Lung (tissue), 11 donors: ENCODE measurements at regions not wholly inside any gene's neighbourhood (a gene's known extent, or its start where the extent isn't known, plus 50 kb on each side); places are given as distances from the start of the nearest gene placed in this dataset.
A peak's percentile ranks its signal among the peaks of the same experiment; 100 is the strongest.

Experiments
- ATAC-seq: fragments of 200-7000 bp; cut with Tn5 transposase; one replicate; pipeline ENCODE4 v1.9.1; 2020; ENCODE audit warnings: moderate number of reproducible peaks; ENCODE audit not compliant: insufficient read depth, low FRiP score
- DNase-seq, 3 donors: peaks; one replicate each; pipeline ENCODE4 v3.0.0-alpha.2; 2013 to 2017
- H3K27ac ChIP-seq, 2 donors: one replicate each; pipeline ENCODE4 v1.5.1; 2013; ENCODE audit warnings: mild to moderate bottlenecking in 2 of 2, moderate library complexity in 2 of 2, control low read depth in 1 of 2, inconsistent platforms in 1 of 2, low read depth in 1 of 2, low read length in 1 of 2
- H3K27me3 ChIP-seq, 3 donors: one replicate each; pipeline ENCODE4 v1.5.1; 2013; ENCODE audit warnings: low read length in 2 of 3; ENCODE audit not compliant: control insufficient read depth in 3 of 3, insufficient read depth in 3 of 3
- H3K36me3 ChIP-seq, 4 donors: one replicate each; pipeline ENCODE4 v1.5.1; 2013; ENCODE audit warnings: low read length in 4 of 4, mild to moderate bottlenecking in 1 of 4, moderate library complexity in 1 of 4; ENCODE audit not compliant: control insufficient read depth in 4 of 4, insufficient read depth in 4 of 4
- H3K4me1 ChIP-seq, 5 donors: one replicate each; pipeline ENCODE4 v1.5.1; 2013; ENCODE audit warnings: low read length in 5 of 5, mild to moderate bottlenecking in 2 of 5, moderate library complexity in 1 of 5; ENCODE audit not compliant: control insufficient read depth in 5 of 5, insufficient read depth in 5 of 5
- H3K4me3 ChIP-seq: one replicate; pipeline ENCODE4 v1.5.1; 2013; ENCODE audit warnings: mild to moderate bottlenecking, control low read depth, moderate library complexity
- H3K9ac ChIP-seq, 2 donors: one replicate each; pipeline ENCODE4 v1.5.1; 2013; ENCODE audit warnings: low read length in 2 of 2, control low read depth in 1 of 2; ENCODE audit not compliant: insufficient read depth in 1 of 2
- H3K9me3 ChIP-seq, 4 donors: one replicate each; pipeline ENCODE4 v1.5.1; 2013; ENCODE audit warnings: low read length in 3 of 4, mild to moderate bottlenecking in 1 of 4, moderate library complexity in 1 of 4; ENCODE audit not compliant: control insufficient read depth in 4 of 4, insufficient read depth in 3 of 4
- WGBS, 2 donors: extraction: QIAGEN DNeasy Blood & Tissue Kit; methylation state at CpG; one replicate each; pipeline ENCODE4 v1.1.7; 2013; 5-methylcytosine and 5-hydroxymethylcytosine counted together
- TF ChIP-seq, protein P1 (sequence below): IDR thresholded peaks from 2 replicates; pipeline ENCODE4 v1.5.1; 2012; ENCODE audit warnings: mild to moderate bottlenecking; ENCODE audit errors: control extremely low read depth, extremely low read depth
- donor health status: control.
- donor health status: control.
- donor health status: Bipolar disorder and iron deficiency.
- donor health status: healthy.
- donor health status: DM: yes; HTN: yes; CAD: no.

GRCh38 chr10:43940898-43941837 is 292.5 kb upstream of the ZNF32 start:
- DNase-seq, result peak in 1 of 3 donors; percentile 12
- Histone ChIP-seq H3K4me3 (no peak overlapping the region), H3K9me3 (no peaks in the 10 kb centered on the region), H3K27ac (no peak overlapping the region), H3K9ac (no peak overlapping the region), H3K4me1 (peaks cover 4 to 48% (median 9%) of the 10 kb centered on the region in 5 donors), H3K36me3 (no peaks in the 10 kb centered on the region), H3K27me3 (no peaks in the 10 kb centered on the region)
- 57 to 59% methylated on average over 4 of the region's 4 CpGs for WGBS, 2 donors
- ATAC-seq, result no peak
- TF ChIP-seq, protein P1, sequence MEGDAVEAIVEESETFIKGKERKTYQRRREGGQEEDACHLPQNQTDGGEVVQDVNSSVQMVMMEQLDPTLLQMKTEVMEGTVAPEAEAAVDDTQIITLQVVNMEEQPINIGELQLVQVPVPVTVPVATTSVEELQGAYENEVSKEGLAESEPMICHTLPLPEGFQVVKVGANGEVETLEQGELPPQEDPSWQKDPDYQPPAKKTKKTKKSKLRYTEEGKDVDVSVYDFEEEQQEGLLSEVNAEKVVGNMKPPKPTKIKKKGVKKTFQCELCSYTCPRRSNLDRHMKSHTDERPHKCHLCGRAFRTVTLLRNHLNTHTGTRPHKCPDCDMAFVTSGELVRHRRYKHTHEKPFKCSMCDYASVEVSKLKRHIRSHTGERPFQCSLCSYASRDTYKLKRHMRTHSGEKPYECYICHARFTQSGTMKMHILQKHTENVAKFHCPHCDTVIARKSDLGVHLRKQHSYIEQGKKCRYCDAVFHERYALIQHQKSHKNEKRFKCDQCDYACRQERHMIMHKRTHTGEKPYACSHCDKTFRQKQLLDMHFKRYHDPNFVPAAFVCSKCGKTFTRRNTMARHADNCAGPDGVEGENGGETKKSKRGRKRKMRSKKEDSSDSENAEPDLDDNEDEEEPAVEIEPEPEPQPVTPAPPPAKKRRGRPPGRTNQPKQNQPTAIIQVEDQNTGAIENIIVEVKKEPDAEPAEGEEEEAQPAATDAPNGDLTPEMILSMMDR, result no peak

DNA sequence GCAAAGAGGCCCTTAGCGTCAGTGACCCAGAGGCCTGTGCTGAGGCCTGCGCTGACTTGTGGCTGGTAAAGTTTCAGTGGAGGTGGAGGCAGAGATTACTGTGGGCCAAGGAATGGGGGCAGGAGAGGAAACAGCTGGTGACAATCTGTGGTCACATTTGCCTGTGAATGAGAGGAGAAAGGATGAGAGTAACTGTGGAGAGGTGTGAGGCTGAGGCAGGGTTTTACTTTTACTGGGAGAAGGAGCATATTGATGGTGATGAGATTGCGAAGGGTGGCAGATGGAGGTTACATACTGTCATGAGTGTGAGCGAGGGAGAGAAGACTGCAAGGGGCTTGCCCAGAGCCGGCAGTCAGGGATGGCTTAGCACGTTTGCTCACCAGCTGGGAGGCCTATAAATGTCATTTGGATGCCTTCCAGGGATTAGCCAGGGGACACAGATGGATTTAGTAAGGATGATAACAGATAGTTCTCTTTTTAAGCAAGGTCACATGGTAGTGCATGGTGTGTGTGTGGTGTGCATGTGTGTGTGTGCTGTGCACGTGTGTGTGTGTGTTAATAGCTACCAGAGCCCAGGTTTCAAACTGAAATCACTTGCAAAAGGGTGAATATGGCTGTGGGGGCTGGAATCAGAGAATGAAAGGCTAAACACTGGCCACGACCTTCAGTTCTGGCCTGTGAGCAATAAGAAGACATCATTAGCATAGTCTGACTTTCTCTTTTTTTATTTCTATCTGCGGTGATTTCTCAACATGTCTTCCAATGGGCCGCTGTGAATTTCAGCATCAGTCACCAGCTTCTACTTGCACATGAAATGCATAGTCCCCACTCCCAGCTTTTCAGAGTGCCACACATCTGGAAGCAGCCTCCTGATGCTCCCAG is 291.5 kb upstream of the ZNF32 start:
- Histone ChIP-seq H3K27me3 (no peaks in the 10 kb centered on the region), H3K9ac (no peak overlapping the region), H3K27ac (no peak overlapping the region), H3K36me3 (no peaks in the 10 kb centered on the region), H3K4me3 (no peak overlapping the region), H3K9me3 (no peaks in the 10 kb centered on the region), H3K4me1 (peaks cover 4 to 48% (median 9%) of the 10 kb centered on the region in 5 donors)
- DNase-seq (peak; percentile 57 to 75 (median 74)), ATAC-seq (no peak)
- TF ChIP-seq, protein P1, result no peak
- WGBS, 2 donors, result 63 to 64% methylated on average over 10 of the region's 10 CpGs

DNA sequence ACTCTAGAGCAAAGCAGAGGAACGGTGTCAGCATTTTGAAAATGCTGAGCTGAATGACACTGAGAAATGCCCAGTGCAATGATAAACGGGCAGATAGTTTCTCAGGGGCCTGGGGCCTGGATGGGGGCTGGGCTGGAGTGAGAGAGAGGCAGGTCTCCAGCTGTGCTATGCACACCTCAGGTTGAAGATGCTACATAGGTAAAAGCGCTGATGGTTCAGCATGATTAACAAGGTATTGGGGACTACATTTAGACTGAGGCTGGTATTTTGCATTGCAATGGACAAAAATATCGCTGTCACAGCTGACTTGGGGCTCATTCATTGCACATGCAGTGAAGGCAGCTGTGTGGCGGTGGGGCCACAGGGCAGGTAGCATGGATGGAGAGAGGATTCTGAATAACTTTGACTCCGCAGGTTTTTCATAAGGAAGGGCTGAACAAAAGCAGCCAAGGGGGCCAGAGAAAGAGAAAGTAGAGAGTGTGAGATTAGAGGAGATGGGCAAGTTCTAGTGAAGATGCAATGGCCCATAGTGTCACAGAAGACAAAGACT is 290.8 kb upstream of the ZNF32 start:
- TF ChIP-seq, protein P1, result no peak
- DNase-seq (no peak), ATAC-seq (no peak)
- WGBS, 2 donors, result 76 to 81% methylated on average over 6 of the region's 6 CpGs
- H3K9me3 ChIP-seq, result no peaks in the 10 kb centered on the region
- H3K27ac ChIP-seq, result no peak overlapping the region
- H3K4me3 ChIP-seq, result no peak overlapping the region
- no peaks in the 10 kb centered on the region for H3K36me3 ChIP-seq
- H3K27me3 ChIP-seq, result no peaks in the 10 kb centered on the region
- peaks cover 4 to 46% (median 9%) of the 10 kb centered on the region in 5 donors for H3K4me1 ChIP-seq
- no peak overlapping the region for H3K9ac ChIP-seq
